IMR-90 (cell line): ENCODE measurements at regions not wholly inside any gene's neighbourhood (a gene's known extent, or its start where the extent isn't known, plus 50 kb on each side); places are given as distances from the start of the nearest gene placed in this dataset.

Experiments used
- ATAC-seq: fragments of 200-7000 bp; cut with Tn5 transposase; 2 replicates; pipeline ENCODE4 v1.9.1; 2020; ENCODE audit warnings: low read depth, mild to moderate bottlenecking, moderate library complexity
- BruUV-seq: library from RNA; stranded (reverse); fragments of 400-500 nt; replicated peaks from 2 replicates; lab custom pipeline; 2021; lab: Mats Ljungman, UMichigan
- CTCF ChIA-PET: fragments of 300-600 bp; formaldehyde crosslinking; extraction: SDS; loops from one replicate; lab custom pipeline; 2021; ENCODE audit warnings: antibody characterized with exemption; lab: Yijun Ruan, JAX
- POLR2A ChIA-PET: fragments of 300-600 bp; sonication (Branson Sonifier 250); formaldehyde crosslinking; loops from one replicate; lab custom pipeline; 2022; ENCODE audit warnings: antibody characterized with exemption; ENCODE audit not compliant: unreplicated experiment; lab: Charles Lee
- DNase-seq: peaks from one replicate; pipeline ENCODE4 v3.0.0; 2013
- H2AFZ ChIP-seq: replicated peaks from 2 replicates; pipeline ENCODE3; 2013; ENCODE audit warnings: low read length, mild to moderate bottlenecking; ENCODE audit not compliant: poor library complexity
- H2AK5ac ChIP-seq: 2 replicates; pipeline ENCODE4 v1.6.1; 2013; ENCODE audit warnings: low read depth, low read length, inconsistent platforms
- H2AK9ac ChIP-seq: replicated peaks from 2 replicates; pipeline ENCODE3; 2013; ENCODE audit warnings: mild to moderate bottlenecking, low read depth, low read length, moderate library complexity; ENCODE audit not compliant: poor library complexity
- H2BK120ac ChIP-seq: 2 replicates; pipeline ENCODE4 v1.6.1; 2013; ENCODE audit warnings: low read depth, low read length, inconsistent platforms
- H2BK15ac ChIP-seq: 3 replicates; pipeline ENCODE4 v1.6.1; 2013; ENCODE audit warnings: low read depth, low read length, inconsistent platforms
- H2BK20ac ChIP-seq: 2 replicates; pipeline ENCODE4 v1.6.1; 2013; ENCODE audit warnings: low read depth, mild to moderate bottlenecking, inconsistent platforms, low read length, moderate library complexity
- H2BK5ac ChIP-seq: 2 replicates; pipeline ENCODE4 v1.6.1; 2013; ENCODE audit warnings: mild to moderate bottlenecking, low read depth, low read length, inconsistent platforms; ENCODE audit not compliant: poor library complexity, severe bottlenecking
- H3K14ac ChIP-seq: replicated peaks from 2 replicates; pipeline ENCODE4 v1.6.1; 2013; ENCODE audit warnings: low read depth, low read length, inconsistent platforms
- H3K18ac ChIP-seq: 2 replicates; pipeline ENCODE4 v1.6.1; 2013; ENCODE audit warnings: low read depth, low read length, control low read depth
- H3K23ac ChIP-seq: 2 replicates; pipeline ENCODE4 v1.6.1; 2013; ENCODE audit warnings: low read depth, low read length, inconsistent platforms
- H3K27ac ChIP-seq: 2 replicates; pipeline ENCODE4 v1.5.1; 2013; ENCODE audit warnings: mild to moderate bottlenecking, control low read depth, low read length; ENCODE audit not compliant: insufficient read depth
- H3K27me3 ChIP-seq: 2 replicates; pipeline ENCODE4 v1.6.1; 2013; ENCODE audit warnings: low read length; ENCODE audit not compliant: control insufficient read depth, insufficient read depth
- H3K36me3 ChIP-seq: 2 replicates; pipeline ENCODE4 v1.6.1; 2013; ENCODE audit warnings: low read length, mixed read lengths; ENCODE audit not compliant: control insufficient read depth, insufficient read depth
- H3K4ac ChIP-seq: 2 replicates; pipeline ENCODE4 v1.6.1; 2013; ENCODE audit warnings: low read depth, low read length, inconsistent platforms
- H3K4me1 ChIP-seq: 2 replicates; pipeline ENCODE4 v1.6.1; 2013; ENCODE audit warnings: low read length, mixed read lengths; ENCODE audit not compliant: control insufficient read depth, insufficient read depth
- H3K4me2 ChIP-seq: 2 replicates; pipeline ENCODE4 v1.6.1; 2013; ENCODE audit warnings: low read depth, mild to moderate bottlenecking, control low read depth, low read length, moderate library complexity
- H3K4me3 ChIP-seq: 2 replicates; pipeline ENCODE4 v1.5.1; 2013; ENCODE audit warnings: low read depth, mild to moderate bottlenecking, control low read depth, low read length, moderate library complexity; ENCODE audit not compliant: insufficient read depth
- H3K56ac ChIP-seq: 2 replicates; pipeline ENCODE4 v1.6.1; 2013; ENCODE audit warnings: low read length, inconsistent platforms; ENCODE audit not compliant: insufficient read depth; ENCODE audit errors: extremely low read depth
- H3K79me1 ChIP-seq, 2 experiments: 2 replicates each; pipeline ENCODE4 v1.6.1; 2013; ENCODE audit warnings: low read length in 2 of 2, inconsistent platforms in 1 of 2, low read depth in 1 of 2
- H3K9ac ChIP-seq: 2 replicates; pipeline ENCODE4 v1.6.1; 2013; ENCODE audit warnings: low read depth, low read length, control low read depth
- H3K9me1 ChIP-seq: 2 replicates; pipeline ENCODE4 v1.6.1; 2013; ENCODE audit warnings: low read length, inconsistent platforms; ENCODE audit not compliant: insufficient read depth
- H3K9me3 ChIP-seq: 2 replicates; pipeline ENCODE4 v1.6.1; 2013; ENCODE audit warnings: low read length; ENCODE audit not compliant: control insufficient read depth, insufficient read depth
- H4K20me1 ChIP-seq: 2 replicates; pipeline ENCODE4 v1.6.1; 2013; ENCODE audit warnings: low read length, inconsistent platforms; ENCODE audit not compliant: insufficient read depth
- H4K5ac ChIP-seq: 2 replicates; pipeline ENCODE4 v1.6.1; 2013; ENCODE audit warnings: mild to moderate bottlenecking, low read depth, low read length, control low read depth
- H4K8ac ChIP-seq, 2 experiments: 2 replicates each; pipeline ENCODE4 v1.6.1; 2013; ENCODE audit warnings: low read depth in 2 of 2, low read length in 2 of 2, control low read depth in 1 of 2, inconsistent platforms in 1 of 2
- H4K91ac ChIP-seq: 2 replicates; pipeline ENCODE4 v1.6.1; 2013; ENCODE audit warnings: low read depth, low read length, inconsistent platforms; ENCODE audit not compliant: insufficient read depth
- BHLHE40 ChIP-seq: fragments of 150-350 bp; IDR thresholded peaks from 2 replicates; pipeline ENCODE4 v1.6.1; 2016; ENCODE audit warnings: mild to moderate bottlenecking, low read depth, low read length
- CEBPB ChIP-seq: IDR thresholded peaks from 2 replicates; pipeline ENCODE4 v1.6.1; 2012; ENCODE audit warnings: low read depth, low read length, improper control_type of control experiment
- CHD1 ChIP-seq: IDR thresholded peaks from 2 replicates; pipeline ENCODE4 v1.6.1; 2012; ENCODE audit warnings: low read depth, low read length, improper control_type of control experiment
- CTCF ChIP-seq: conservative IDR thresholded peaks from 2 replicates; pipeline ENCODE4 v1.5.1; 2012; ENCODE audit warnings: mild to moderate bottlenecking, low read depth, low read length, improper control_type of control experiment
- ELK1 ChIP-seq: fragments of 150-350 bp; IDR thresholded peaks from 2 replicates; pipeline ENCODE4 v1.6.1; 2016; ENCODE audit warnings: low read depth, mild to moderate bottlenecking, low read length, moderate library complexity, borderline replicate concordance
- FOS ChIP-seq: fragments of 150-350 bp; IDR thresholded peaks from 2 replicates; pipeline ENCODE4 v1.6.1; 2016; ENCODE audit warnings: low read depth, low read length
- MAFK ChIP-seq: IDR thresholded peaks from 2 replicates; pipeline ENCODE4 v1.6.1; 2012; ENCODE audit warnings: low read depth, low read length, improper control_type of control experiment
- MAZ ChIP-seq: IDR thresholded peaks from 2 replicates; pipeline ENCODE4 v1.6.1; 2012; ENCODE audit warnings: low read depth, mild to moderate bottlenecking, low read length, improper control_type of control experiment, moderate library complexity, borderline replicate concordance
- MXI1 ChIP-seq: IDR thresholded peaks from 2 replicates; pipeline ENCODE4 v1.6.1; 2012; ENCODE audit warnings: low read depth, mild to moderate bottlenecking, low read length, moderate library complexity, borderline replicate concordance
- NFE2L2 ChIP-seq: fragments of 150-350 bp; IDR thresholded peaks from 2 replicates; pipeline ENCODE4 v1.6.1; 2016; ENCODE audit warnings: low read depth, mild to moderate bottlenecking, low read length
- POLR2A ChIP-seq: IDR thresholded peaks from 2 replicates; pipeline ENCODE4 v1.6.1; 2012; ENCODE audit warnings: mild to moderate bottlenecking, low read depth, low read length
- RAD21 ChIP-seq: IDR thresholded peaks from 2 replicates; pipeline ENCODE4 v1.6.1; 2012; ENCODE audit warnings: low read length, improper control_type of control experiment
- RCOR1 ChIP-seq: IDR thresholded peaks from 2 replicates; pipeline ENCODE4 v1.6.1; 2012; ENCODE audit warnings: mild to moderate bottlenecking, low read length, improper control_type of control experiment; ENCODE audit not compliant: insufficient replicate concordance
- RFX5 ChIP-seq: IDR thresholded peaks from 2 replicates; pipeline ENCODE4 v1.8.0; 2012; ENCODE audit warnings: low read depth, mild to moderate bottlenecking, low read length, moderate library complexity
- SMC3 ChIP-seq: fragments of 150-350 bp; IDR thresholded peaks from 2 replicates; pipeline ENCODE4 v1.6.1; 2016; ENCODE audit warnings: low read depth, mild to moderate bottlenecking, antibody characterized with exemption, low read length, moderate library complexity
- USF2 ChIP-seq: fragments of 150-350 bp; IDR thresholded peaks from 2 replicates; pipeline ENCODE4 v1.6.1; 2017; ENCODE audit warnings: mild to moderate bottlenecking, antibody characterized with exemption, low read length, low read depth
- WGBS, 2 experiments: methylation state at CpG; one replicate each; pipeline versions ENCODE4 v1.1.5 to v1.1.7; 2013; ENCODE audit warnings: missing lambda C conversion rate in 2 of 2; ENCODE audit not compliant: insufficient read length in 1 of 2; ENCODE audit errors: extremely low coverage in 2 of 2; 5-methylcytosine and 5-hydroxymethylcytosine counted together
- dilution Hi-C: fragments of 300-500 bp; cut with HindIII; formaldehyde crosslinking; loops from one replicate; pipeline ENCODE4 v1.14.3; 2018; ENCODE audit warnings: low sequenced_read_pairs; ENCODE audit not compliant: unreplicated experiment
- in situ Hi-C: fragments of 300-500 bp; cut with MboI; formaldehyde crosslinking; loops from 3 replicates; pipeline ENCODE4 v1.14.3; 2019; ENCODE audit warnings: low sequenced_read_pairs, inconsistent platforms, mixed read lengths
- intact Hi-C: fragments of 100-400 bp; cut with micrococcal nuclease; formaldehyde crosslinking; loops from 2 replicates; pipeline ENCODE4 v1.10.0; 2022

GRCh38 chr2:198712485-198712884 lies 745.3 kb downstream of the SATB2 start:
- POLR2A ChIA-PET = no interaction called here
- CTCF ChIA-PET = interaction anchor here (0.6 kb wide), 1 partner anchor 212 kb away, joined by 3 read pairs; no protein-coding TSS in a partner anchor
- H3K4ac ChIP-seq = no peak overlapping the region
- H2AFZ ChIP-seq = no peak overlapping the region
- intact Hi-C loops = no loop called here
- H3K14ac ChIP-seq = no peak overlapping the region
- no peak overlapping the region for H2BK20ac ChIP-seq
- no TSS peak for BruUV-seq
- no peaks in the 10 kb centered on the region for H3K4me1 ChIP-seq
- no peaks in the 10 kb centered on the region for H3K36me3 ChIP-seq
- dilution Hi-C loops = no loop called here
- no peak overlapping the region for H3K56ac ChIP-seq
- H2BK5ac ChIP-seq = no peak overlapping the region
- H3K4me2 ChIP-seq = no peak overlapping the region
- H3K23ac ChIP-seq = no peak overlapping the region
- no peaks in the 10 kb centered on the region for H3K9me1 ChIP-seq
- no peak for DNase-seq
- H3K4me3 ChIP-seq = no peak overlapping the region
- no peak overlapping the region for H2AK5ac ChIP-seq
- TF ChIP-seq SMC3 (no peak), USF2 (no peak), RFX5 (no peak), CEBPB (no peak), MAZ (no peak), RAD21 (no peak), NFE2L2 (no peak), POLR2A (no peak), RCOR1 (no peak), BHLHE40 (no peak), CHD1 (no peak), CTCF (no peak), MXI1 (no peak), FOS (no peak), ELK1 (no peak), MAFK (no peak)
- H3K18ac ChIP-seq = no peak overlapping the region
- no peak overlapping the region for H4K8ac ChIP-seq
- no peaks in the 10 kb centered on the region for H4K20me1 ChIP-seq
- no peak overlapping the region for H4K5ac ChIP-seq
- no peaks in the 10 kb centered on the region for H3K79me1 ChIP-seq
- in situ Hi-C loops = no loop called here
- H2AK9ac ChIP-seq = no peak overlapping the region
- H3K27me3 ChIP-seq = no peaks in the 10 kb centered on the region
- no peak overlapping the region for H4K91ac ChIP-seq
- no peak overlapping the region for H3K9ac ChIP-seq
- ATAC-seq = no peak
- H3K27ac ChIP-seq = no peak overlapping the region
- no peak overlapping the region for H2BK120ac ChIP-seq
- H3K9me3 ChIP-seq = no peaks in the 10 kb centered on the region
- no peak overlapping the region for H2BK15ac ChIP-seq
- WGBS, 2 experiments = no CpG with 5 or more reads among the region's 4 CpGs
